Testis (tissue), 2 donors: ENCODE measurements at regions not wholly inside any gene's neighbourhood (a gene's known extent, or its start where the extent isn't known, plus 50 kb on each side); places are given as distances from the start of the nearest gene placed in this dataset.

ENCODE experiments used
- CTCF ChIP-seq, 3 experiments: fragments of 450-650 bp in 2 of 3; fragments of 200-600 bp in 1 of 3; sonication (generic) in 1 of 3; IDR thresholded peaks; one replicate each; pipeline ENCODE4 v1.5.1; 2016 to 2019; ENCODE audit warnings: antibody characterized with exemption in 3 of 3, mild to moderate bottlenecking in 2 of 3, moderate library complexity in 1 of 3
- POLR2A ChIP-seq: fragments of 450-650 bp; IDR thresholded peaks from one replicate; pipeline ENCODE4 v1.6.1; 2017; ENCODE audit warnings: antibody characterized with exemption, mild to moderate bottlenecking, moderate library complexity

GRCh38 chr5:92119110-92119509, 736.0 kb upstream of the ARRDC3 start:
- no peak for TF ChIP-seq CTCF (IDR thresholded peaks at IDR 0.05)
- TF ChIP-seq POLR2A, result no peak
